Prostate gland (tissue), 2 donors: ENCODE measurements at regions not wholly inside any gene's neighbourhood (a gene's known extent, or its start where the extent isn't known, plus 50 kb on each side); places are given as distances from the start of the nearest gene placed in this dataset.

Experiments
- DNase-seq: peaks from one replicate; pipeline ENCODE4 v3.0.0-alpha.2; 2019; ENCODE audit warnings: low spot score
- H3K27ac ChIP-seq, 2 donors: fragments of 200-600 bp; sonication (generic); 2 replicates each; pipeline ENCODE4 v1.5.1; 2017 to 2019
- H3K27me3 ChIP-seq: fragments of 200-600 bp; sonication (generic); replicated peaks from 2 replicates; pipeline ENCODE4 v1.5.1; 2019; ENCODE audit not compliant: insufficient read depth
- H3K36me3 ChIP-seq, 2 donors: fragments of 200-600 bp; sonication (generic); 1 replicate in 1 of 2; 2 replicates in 1 of 2; pipeline versions ENCODE4 v1.5.1 to v1.8.1; 2017 to 2019
- H3K4me1 ChIP-seq: fragments of 200-600 bp; sonication (generic); replicated peaks from 2 replicates; pipeline ENCODE4 v1.5.1; 2019
- H3K4me3 ChIP-seq, 2 donors: fragments of 200-600 bp; sonication (generic); 2 replicates each; pipeline ENCODE4 v1.5.1; 2017 to 2019
- H3K9me3 ChIP-seq: fragments of 200-600 bp; sonication (generic); 2 replicates; pipeline ENCODE4 v1.5.1; 2017
- POLR2A ChIP-seq: fragments of 450-650 bp; IDR thresholded peaks from one replicate; pipeline ENCODE4 v1.6.1; 2016; ENCODE audit warnings: antibody characterized with exemption, mild to moderate bottlenecking
- POLR2AphosphoS5 ChIP-seq: sonication (generic); formaldehyde crosslinking; IDR thresholded peaks from one replicate; pipeline ENCODE4 v1.6.1; 2017; ENCODE audit warnings: antibody characterized with exemption
- WGBS: methylation state at CpG from one replicate; pipeline ENCODE4 v1.1.5; 2018; 5-methylcytosine and 5-hydroxymethylcytosine counted together
- intact Hi-C: fragments of 100-400 bp; cut with DNase I; formaldehyde crosslinking; loops from one replicate; pipeline ENCODE4 v1.14.2; 2022
- TF ChIP-seq, protein P1 (sequence below), 4 experiments: fragments of 200-600 bp in 2 of 4; fragments of 450-650 bp in 2 of 4; sonication (generic) in 2 of 4; IDR thresholded peaks; 1 replicate in 3 of 4; 2 replicates in 1 of 4; pipeline ENCODE4 v1.5.1; 2016 to 2019; ENCODE audit warnings: antibody characterized with exemption in 4 of 4, mild to moderate bottlenecking in 2 of 4, moderate library complexity in 2 of 4

DNA sequence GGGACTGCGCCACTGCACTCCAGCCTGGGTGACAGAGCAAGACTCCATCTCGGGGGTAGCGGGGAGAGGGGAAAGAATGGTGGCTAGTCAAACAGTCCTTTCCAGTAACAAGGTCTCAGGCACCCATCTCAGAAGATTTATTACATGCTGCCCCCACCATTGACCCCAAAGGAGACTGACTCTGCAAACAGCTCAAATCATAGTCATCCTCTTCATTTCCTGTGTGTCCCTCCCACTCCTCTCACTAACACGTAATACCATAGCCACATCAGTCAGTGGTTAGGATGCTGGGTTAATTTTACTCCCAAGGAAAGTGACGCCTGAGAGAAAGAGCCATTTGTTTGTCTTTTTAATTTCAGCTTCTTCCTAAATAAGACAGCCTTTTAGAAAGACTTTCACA is 56.6 kb upstream of the BET1 start:
- H3K9me3 ChIP-seq, result no peaks in the 10 kb centered on the region

DNA sequence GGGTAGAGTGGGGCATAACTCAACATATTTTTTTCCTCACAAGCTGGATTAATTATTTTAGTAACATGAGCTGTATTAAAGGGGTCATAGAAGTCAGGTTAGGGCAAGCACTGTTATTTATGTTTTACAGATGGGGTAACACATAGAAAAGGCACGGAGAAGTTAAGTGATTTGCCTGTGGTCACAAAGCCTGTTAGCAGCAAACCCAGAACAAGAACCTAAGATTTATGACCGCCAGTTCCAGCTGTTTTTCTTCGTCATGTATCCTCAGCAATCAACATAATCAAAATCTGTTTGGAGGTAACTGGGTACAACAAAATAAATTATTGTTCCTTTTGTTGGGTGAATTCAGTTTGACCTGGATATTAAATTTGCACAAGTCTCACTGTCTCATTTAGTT is 57.2 kb upstream of the BET1 start:
- 65% methylated on average over 3 of the region's 3 CpGs for WGBS
- no peaks in the 10 kb centered on the region for H3K9me3 ChIP-seq
- TF ChIP-seq, protein P1, sequence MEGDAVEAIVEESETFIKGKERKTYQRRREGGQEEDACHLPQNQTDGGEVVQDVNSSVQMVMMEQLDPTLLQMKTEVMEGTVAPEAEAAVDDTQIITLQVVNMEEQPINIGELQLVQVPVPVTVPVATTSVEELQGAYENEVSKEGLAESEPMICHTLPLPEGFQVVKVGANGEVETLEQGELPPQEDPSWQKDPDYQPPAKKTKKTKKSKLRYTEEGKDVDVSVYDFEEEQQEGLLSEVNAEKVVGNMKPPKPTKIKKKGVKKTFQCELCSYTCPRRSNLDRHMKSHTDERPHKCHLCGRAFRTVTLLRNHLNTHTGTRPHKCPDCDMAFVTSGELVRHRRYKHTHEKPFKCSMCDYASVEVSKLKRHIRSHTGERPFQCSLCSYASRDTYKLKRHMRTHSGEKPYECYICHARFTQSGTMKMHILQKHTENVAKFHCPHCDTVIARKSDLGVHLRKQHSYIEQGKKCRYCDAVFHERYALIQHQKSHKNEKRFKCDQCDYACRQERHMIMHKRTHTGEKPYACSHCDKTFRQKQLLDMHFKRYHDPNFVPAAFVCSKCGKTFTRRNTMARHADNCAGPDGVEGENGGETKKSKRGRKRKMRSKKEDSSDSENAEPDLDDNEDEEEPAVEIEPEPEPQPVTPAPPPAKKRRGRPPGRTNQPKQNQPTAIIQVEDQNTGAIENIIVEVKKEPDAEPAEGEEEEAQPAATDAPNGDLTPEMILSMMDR (IDR thresholded peaks at IDR 0.05), result no peak
- TF ChIP-seq POLR2AphosphoS5, result no peak
- TF ChIP-seq POLR2A, result no peak
- DNase-seq, result no peak
- H3K27me3 ChIP-seq, result no peaks in the 10 kb centered on the region
- no peaks in the 10 kb centered on the region for H3K36me3 ChIP-seq
- no peak overlapping the region for H3K27ac ChIP-seq
- no peaks in the 10 kb centered on the region for H3K4me1 ChIP-seq
- intact Hi-C loops, result no loop called here
- no peak overlapping the region for H3K4me3 ChIP-seq

More for the DNA sequence above, 56.6 kb upstream of the BET1 start:
- no peak overlapping the region for H3K4me3 ChIP-seq
- intact Hi-C loops, result no loop called here
- H3K27ac ChIP-seq, result no peak overlapping the region
- TF ChIP-seq POLR2A (no peak), POLR2AphosphoS5 (no peak)
- TF ChIP-seq, protein P1 (IDR thresholded peaks at IDR 0.05), result no peak
- no peak for DNase-seq
- WGBS, result 48% methylated on average over 5 of the region's 5 CpGs
- no peaks in the 10 kb centered on the region for H3K36me3 ChIP-seq
- H3K27me3 ChIP-seq, result no peaks in the 10 kb centered on the region
- no peaks in the 10 kb centered on the region for H3K4me1 ChIP-seq

DNA sequence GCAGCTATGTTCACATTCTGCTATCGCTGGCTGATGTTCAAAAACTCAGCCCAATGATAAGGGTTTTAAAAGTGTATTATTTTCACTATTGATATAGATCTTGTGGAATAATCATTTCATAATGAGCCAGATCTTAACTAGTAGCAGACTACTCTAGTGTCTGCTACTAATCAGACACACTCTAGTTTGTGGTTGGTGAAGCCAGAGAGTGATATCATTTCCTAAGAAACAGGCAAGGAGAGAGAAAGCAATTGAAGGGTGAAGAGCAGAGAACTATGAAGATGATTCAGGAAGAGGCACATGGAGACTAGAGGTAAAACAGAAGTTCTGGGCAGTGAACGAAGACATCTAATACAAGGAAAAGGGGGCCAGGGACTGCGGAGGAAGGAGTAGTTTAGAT is 58.2 kb upstream of the BET1 start:
- no peak for TF ChIP-seq POLR2A
- TF ChIP-seq, protein P1 (IDR thresholded peaks at IDR 0.05), result no peak
- no peak for TF ChIP-seq POLR2AphosphoS5
- H3K4me3 ChIP-seq, result no peak overlapping the region
- H3K27me3 ChIP-seq, result no peaks in the 10 kb centered on the region
- intact Hi-C loops, result no loop called here
- H3K36me3 ChIP-seq, result no peaks in the 10 kb centered on the region
- H3K27ac ChIP-seq, result no peak overlapping the region
- H3K4me1 ChIP-seq, result no peaks in the 10 kb centered on the region
- DNase-seq, result no peak
- 78% methylated on average over 3 of the region's 3 CpGs for WGBS
- no peaks in the 10 kb centered on the region for H3K9me3 ChIP-seq

DNA sequence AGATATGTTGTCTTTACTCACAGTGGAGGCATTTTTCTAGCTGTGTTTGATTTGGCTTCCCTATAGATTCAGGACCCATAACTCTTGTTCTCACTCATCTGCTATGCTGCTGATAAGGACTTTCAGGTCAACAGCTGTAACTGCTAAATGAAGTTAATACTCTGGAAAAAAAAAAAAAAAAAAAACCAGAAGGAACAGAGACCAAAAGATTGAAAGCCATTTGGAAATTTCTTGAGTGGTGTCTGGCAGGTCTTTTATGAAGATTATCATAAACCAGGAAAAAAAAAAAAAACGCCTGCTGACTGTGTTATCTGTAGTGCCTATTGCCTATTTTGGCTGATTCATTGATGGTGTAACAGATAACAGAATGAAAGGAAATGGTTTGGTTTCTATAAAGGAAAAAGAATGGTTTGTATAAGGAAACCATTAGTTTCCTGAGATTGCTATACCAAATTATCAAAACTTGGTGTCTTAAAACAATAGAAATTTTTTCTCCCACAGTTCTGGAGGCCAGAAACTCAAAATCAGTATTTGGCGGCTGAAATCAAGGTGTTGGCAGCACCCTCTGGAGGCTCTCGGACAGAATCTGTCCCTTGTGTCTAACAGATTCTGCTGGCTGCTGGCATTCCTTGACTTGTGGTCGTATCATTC is 60.5 kb upstream of the BET1 start:
- intact Hi-C loops, result no loop called here
- DNase-seq, result no peak
- Histone ChIP-seq H3K9me3 (no peaks in the 10 kb centered on the region), H3K36me3 (no peaks in the 10 kb centered on the region), H3K27me3 (no peaks in the 10 kb centered on the region), H3K4me1 (no peaks in the 10 kb centered on the region), H3K27ac (no peak overlapping the region), H3K4me3 (no peak overlapping the region)
- TF ChIP-seq, protein P1 (IDR thresholded peaks at IDR 0.05), result no peak
- no peak for TF ChIP-seq POLR2A
- no peak for TF ChIP-seq POLR2AphosphoS5
- 48% methylated on average over 4 of the region's 4 CpGs for WGBS

DNA sequence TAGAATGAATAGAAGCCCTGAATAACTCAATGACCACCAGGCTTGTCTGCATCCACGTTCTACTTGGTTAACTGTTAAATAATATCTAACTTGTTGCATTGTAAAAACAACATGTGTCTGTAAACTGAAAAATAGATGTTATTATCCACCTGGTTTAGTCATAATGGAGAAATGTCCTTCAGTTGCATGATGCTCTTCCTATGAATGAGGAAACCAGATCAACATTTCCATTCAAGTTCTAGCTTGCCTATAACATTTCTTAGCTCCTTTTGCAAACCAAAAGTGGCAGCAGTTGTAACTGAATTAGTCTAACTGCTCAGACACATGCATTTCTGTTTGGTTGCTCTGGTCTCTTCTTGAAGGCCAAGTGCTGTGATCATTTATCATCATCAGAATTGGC is 62.9 kb upstream of the BET1 start:
- intact Hi-C loops, result no loop called here
- 56% methylated on average over 1 of the region's 1 CpG for WGBS
- Histone ChIP-seq H3K4me1 (no peaks in the 10 kb centered on the region), H3K36me3 (no peaks in the 10 kb centered on the region), H3K4me3 (no peak overlapping the region), H3K27me3 (no peaks in the 10 kb centered on the region), H3K27ac (no peak overlapping the region), H3K9me3 (no peaks in the 10 kb centered on the region)
- TF ChIP-seq POLR2A (no peak), POLR2AphosphoS5 (no peak)
- TF ChIP-seq, protein P1 (IDR thresholded peaks at IDR 0.05), result no peak
- no peak for DNase-seq
